PC-3 (cell line): ENCODE measurements at regions not wholly inside any gene's neighbourhood (a gene's known extent, or its start where the extent isn't known, plus 50 kb on each side); places are given as distances from the start of the nearest gene placed in this dataset.

Experiments
- CTCF ChIP-seq: fragments of 300-600 bp; sonication (generic); conservative IDR thresholded peaks from 2 replicates; pipeline ENCODE4 v1.5.1; 2017; ENCODE audit warnings: antibody characterized with exemption, low read depth, mild to moderate bottlenecking, low read length
- EZH2 ChIP-seq: fragments of 300-600 bp; sonication (generic); IDR thresholded peaks from one replicate; pipeline ENCODE4 v1.6.1; 2017; ENCODE audit warnings: antibody characterized with exemption, mild to moderate bottlenecking, low read length; ENCODE audit not compliant: unreplicated experiment
- EZH2phosphoT487 ChIP-seq: fragments of 300-600 bp; sonication (generic); IDR thresholded peaks from 2 replicates; pipeline ENCODE4 v1.6.1; 2018; ENCODE audit warnings: mild to moderate bottlenecking, antibody characterized with exemption, low read length, borderline replicate concordance

- TF ChIP-seq EZH2 (no peak), CTCF (no peak), EZH2phosphoT487 (no peak)
Measured at GRCh38 chr6:113763311-113763766, 93.8 kb upstream of the MARCKS start.
